ENCODE measurements at regions not wholly inside any gene's neighbourhood (a gene's known extent, or its start where the extent isn't known, plus 50 kb on each side); places are given as distances from the start of the nearest gene placed in this dataset.

GRCh38 chr3:112413074-112413473, 80.1 kb downstream of the CD200 start:
- no peak for TF ChIP-seq CTCF (conservative IDR thresholded peaks at IDR 0.05; ENCODE audit: low read depth in 2 of 2)
- TF ChIP-seq, protein P1, sequence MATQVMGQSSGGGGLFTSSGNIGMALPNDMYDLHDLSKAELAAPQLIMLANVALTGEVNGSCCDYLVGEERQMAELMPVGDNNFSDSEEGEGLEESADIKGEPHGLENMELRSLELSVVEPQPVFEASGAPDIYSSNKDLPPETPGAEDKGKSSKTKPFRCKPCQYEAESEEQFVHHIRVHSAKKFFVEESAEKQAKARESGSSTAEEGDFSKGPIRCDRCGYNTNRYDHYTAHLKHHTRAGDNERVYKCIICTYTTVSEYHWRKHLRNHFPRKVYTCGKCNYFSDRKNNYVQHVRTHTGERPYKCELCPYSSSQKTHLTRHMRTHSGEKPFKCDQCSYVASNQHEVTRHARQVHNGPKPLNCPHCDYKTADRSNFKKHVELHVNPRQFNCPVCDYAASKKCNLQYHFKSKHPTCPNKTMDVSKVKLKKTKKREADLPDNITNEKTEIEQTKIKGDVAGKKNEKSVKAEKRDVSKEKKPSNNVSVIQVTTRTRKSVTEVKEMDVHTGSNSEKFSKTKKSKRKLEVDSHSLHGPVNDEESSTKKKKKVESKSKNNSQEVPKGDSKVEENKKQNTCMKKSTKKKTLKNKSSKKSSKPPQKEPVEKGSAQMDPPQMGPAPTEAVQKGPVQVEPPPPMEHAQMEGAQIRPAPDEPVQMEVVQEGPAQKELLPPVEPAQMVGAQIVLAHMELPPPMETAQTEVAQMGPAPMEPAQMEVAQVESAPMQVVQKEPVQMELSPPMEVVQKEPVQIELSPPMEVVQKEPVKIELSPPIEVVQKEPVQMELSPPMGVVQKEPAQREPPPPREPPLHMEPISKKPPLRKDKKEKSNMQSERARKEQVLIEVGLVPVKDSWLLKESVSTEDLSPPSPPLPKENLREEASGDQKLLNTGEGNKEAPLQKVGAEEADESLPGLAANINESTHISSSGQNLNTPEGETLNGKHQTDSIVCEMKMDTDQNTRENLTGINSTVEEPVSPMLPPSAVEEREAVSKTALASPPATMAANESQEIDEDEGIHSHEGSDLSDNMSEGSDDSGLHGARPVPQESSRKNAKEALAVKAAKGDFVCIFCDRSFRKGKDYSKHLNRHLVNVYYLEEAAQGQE (IDR thresholded peaks at IDR 0.05; ENCODE audit: unreplicated experiment) = no peak
- TF ChIP-seq JUNB (IDR thresholded peaks at IDR 0.05; ENCODE audit: unreplicated experiment) = no peak
- no peak for TF ChIP-seq EZH2phosphoT487 (IDR thresholded peaks at IDR 0.05; ENCODE audit: unreplicated experiment)
- TF ChIP-seq EZH2 (IDR thresholded peaks at IDR 0.05; ENCODE audit: low read depth, unreplicated experiment) = no peak
- TF ChIP-seq CREB1 (CRISPR knock-in tag; IDR thresholded peaks at IDR 0.05; ENCODE audit: low read depth) = no peak
- TF ChIP-seq POLR2AphosphoS5 (IDR thresholded peaks at IDR 0.05; ENCODE audit: low read depth) = no peak
- TF ChIP-seq ZNF331 (CRISPR knock-in tag; IDR thresholded peaks at IDR 0.05; ENCODE audit: low read depth) = no peak
- no peak for TF ChIP-seq NANOG (IDR thresholded peaks at IDR 0.05; ENCODE audit: borderline replicate concordance)
- no peak for TF ChIP-seq STAT1 (IDR thresholded peaks at IDR 0.05; ENCODE audit: unreplicated experiment)
- TF ChIP-seq, protein P2, sequence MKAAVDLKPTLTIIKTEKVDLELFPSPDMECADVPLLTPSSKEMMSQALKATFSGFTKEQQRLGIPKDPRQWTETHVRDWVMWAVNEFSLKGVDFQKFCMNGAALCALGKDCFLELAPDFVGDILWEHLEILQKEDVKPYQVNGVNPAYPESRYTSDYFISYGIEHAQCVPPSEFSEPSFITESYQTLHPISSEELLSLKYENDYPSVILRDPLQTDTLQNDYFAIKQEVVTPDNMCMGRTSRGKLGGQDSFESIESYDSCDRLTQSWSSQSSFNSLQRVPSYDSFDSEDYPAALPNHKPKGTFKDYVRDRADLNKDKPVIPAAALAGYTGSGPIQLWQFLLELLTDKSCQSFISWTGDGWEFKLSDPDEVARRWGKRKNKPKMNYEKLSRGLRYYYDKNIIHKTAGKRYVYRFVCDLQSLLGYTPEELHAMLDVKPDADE (IDR thresholded peaks at IDR 0.05) = no peak
- TF ChIP-seq ZNF114 (CRISPR knock-in tag; IDR thresholded peaks at IDR 0.05) = no peak

Data from GM23338 (cell line).